ENCODE measurements at regions not wholly inside any gene's neighbourhood (a gene's known extent, or its start where the extent isn't known, plus 50 kb on each side); places are given as distances from the start of the nearest gene placed in this dataset.

DNA sequence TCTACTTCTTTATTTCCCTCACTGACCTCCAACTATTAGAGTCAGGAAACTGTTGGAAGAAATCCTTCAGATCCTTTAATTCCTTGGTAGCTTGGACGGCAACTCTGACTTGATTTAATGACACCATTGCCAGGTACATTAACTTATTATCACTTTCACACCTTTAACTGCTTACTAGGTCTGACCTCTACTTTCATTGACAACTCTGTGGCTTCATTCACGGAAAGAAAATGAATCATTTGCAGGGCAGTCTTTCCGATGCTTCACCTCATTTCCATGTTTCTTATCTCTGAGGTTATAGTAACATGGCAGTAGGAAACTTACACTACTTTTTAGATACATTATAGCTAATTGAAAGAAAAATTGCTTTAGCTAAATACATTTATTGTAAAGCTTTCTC is 82.6 kb upstream of the PDGFD start:
- DNase-seq (ENCODE audit: low read depth): no peak

DNA sequence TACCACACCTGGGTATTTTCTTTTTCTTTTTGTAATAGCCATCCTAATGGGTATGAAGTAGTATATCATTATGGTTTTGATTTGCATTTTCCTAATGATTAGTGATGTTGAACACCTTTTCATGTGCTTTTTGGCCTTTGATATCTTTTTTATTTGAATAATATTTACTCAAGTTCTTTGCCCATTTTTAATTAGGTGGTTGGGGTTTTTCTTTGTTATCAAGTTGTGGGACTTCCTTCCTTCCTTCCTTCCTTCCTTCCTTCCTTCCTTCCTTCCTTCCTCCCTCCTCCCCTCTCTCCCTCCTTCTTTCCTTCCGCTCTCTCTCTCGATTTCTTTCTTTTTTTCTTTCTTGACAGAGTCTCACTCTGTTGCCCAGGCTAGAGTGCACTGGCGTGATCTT is 75.0 kb upstream of the PDGFD start:
- no peak for DNase-seq (ENCODE audit: low read depth)

DNA sequence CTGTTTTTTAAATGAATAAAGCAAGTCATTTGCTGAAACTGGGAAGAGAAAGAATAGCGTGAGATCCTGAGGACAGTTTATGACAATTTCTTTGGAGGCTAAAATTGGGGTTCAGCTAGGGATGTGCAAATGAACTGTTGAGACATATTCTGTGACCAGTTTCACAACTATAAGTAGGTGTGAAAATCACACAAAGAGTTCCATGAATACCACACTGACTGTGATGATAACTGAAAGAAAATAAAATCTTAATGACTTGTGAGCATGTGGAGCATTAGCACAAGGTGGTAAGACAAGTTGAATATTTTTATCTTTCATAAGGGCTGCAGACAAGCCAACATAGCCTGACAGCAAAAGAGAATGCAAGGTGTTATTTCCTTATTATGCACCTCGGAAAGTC is 61.1 kb upstream of the PDGFD start:
- DNase-seq (ENCODE audit: low read depth): no peak

DNA sequence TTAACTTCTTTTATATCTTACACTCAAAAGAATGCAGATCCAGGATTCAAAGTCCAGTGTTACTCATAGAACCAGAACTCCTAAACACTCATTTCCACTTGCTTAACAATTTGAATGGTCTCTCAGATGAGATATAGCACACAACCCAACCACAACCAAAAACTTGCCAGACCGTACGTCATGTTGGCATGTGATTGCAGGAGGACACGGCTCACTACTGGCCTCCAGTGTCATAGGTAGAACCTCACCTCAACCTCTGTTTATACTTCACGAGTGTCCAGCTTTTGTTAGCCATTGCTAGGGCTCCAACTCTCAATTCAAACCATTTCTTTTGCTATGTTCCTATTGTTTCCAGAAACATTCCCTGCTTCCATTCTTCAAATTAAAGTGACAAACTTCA is 58.5 kb upstream of the PDGFD start:
- no peak for DNase-seq (ENCODE audit: low read depth)

DNA sequence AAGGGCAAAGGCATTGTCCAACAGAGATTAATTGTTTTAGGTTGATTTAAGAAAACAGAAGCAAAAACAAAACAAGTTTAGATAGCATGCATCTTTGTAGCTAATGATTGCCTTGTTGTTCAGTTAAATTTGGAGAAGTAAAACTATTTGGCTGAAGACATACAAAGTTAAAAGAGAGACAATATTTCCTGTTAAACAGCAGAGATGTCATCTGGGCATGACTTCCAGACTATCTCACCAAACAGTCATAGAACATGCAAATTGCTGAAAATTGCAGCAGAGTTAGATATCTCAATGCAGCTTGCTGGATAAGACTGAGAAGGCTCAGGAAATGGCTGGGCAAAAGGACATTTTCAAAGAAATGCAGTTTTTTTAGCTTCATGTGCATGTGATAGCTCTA is 57.5 kb upstream of the PDGFD start:
- DNase-seq (ENCODE audit: low read depth): no peak

DNA sequence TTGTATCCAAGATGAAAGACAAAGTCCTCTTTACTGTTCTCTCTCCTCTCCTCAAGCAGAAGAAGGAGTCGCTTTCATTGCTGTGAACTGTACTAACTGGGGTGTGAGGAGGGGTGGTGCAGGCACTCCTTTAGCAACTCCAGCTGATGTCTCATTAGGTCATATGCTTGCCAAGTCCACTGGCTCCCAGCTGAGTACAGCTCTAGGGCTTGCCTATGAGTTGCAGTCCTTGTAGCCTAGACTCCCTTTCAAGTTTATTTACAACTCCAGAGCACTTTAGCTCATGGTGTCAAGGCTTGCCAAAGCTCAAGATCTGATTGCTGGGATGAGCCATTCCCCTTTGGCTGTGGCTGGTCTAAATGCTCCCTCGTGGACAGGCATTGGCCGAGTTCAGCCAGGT is 55.1 kb upstream of the PDGFD start:
- DNase-seq (ENCODE audit: low read depth): no peak

DNA sequence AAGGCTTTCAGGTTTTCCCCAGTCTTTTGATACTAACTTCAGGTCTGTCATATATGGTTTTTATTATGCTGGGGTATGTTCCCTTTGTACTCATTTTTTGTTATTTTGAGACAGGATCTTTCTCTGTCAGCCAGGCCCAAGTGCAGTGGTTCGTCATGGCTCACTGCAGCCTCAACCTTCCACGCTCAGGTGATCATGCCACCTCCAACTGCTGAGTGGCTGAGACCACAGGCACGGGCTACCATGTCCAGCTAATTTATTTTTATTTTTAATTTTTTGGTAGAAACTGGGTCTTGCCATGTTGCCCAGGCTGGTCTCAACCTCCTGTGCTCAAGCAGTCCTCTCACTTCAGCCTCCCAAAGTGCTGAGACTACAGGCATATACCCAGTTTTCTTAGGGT is 50.6 kb upstream of the PDGFD start:
- no peak for DNase-seq (ENCODE audit: low read depth)
